ENCODE measurements at regions not wholly inside any gene's neighbourhood (a gene's known extent, or its start where the extent isn't known, plus 50 kb on each side); places are given as distances from the start of the nearest gene placed in this dataset.

DNA sequence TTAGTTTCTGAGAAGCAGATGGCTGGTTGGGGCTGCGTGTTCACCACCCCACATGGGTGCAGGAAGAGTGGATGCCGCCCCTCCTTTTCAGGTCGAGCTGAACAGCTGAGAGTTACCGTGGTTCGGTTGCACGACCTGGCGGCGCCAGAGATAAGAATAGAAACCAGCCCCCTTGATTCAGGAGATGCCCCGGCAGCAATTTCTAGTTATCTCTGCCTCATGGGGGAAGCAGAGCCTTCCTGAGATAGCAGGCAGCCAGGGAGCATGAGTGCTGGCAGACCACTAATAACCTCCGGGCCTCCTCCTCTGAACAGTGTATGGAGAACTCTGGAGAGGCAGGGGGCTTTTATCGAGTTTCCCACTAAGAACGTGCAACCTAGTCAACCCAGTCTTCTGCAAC is 177.8 kb downstream of the NSG2 start:
- TF ChIP-seq, protein P1, sequence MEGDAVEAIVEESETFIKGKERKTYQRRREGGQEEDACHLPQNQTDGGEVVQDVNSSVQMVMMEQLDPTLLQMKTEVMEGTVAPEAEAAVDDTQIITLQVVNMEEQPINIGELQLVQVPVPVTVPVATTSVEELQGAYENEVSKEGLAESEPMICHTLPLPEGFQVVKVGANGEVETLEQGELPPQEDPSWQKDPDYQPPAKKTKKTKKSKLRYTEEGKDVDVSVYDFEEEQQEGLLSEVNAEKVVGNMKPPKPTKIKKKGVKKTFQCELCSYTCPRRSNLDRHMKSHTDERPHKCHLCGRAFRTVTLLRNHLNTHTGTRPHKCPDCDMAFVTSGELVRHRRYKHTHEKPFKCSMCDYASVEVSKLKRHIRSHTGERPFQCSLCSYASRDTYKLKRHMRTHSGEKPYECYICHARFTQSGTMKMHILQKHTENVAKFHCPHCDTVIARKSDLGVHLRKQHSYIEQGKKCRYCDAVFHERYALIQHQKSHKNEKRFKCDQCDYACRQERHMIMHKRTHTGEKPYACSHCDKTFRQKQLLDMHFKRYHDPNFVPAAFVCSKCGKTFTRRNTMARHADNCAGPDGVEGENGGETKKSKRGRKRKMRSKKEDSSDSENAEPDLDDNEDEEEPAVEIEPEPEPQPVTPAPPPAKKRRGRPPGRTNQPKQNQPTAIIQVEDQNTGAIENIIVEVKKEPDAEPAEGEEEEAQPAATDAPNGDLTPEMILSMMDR (IDR thresholded peaks at IDR 0.05), result no peak
- no peak for TF ChIP-seq POLR2A (IDR thresholded peaks at IDR 0.05)

All from suprapubic skin (tissue), 3 donors.